SK-N-SH (cell line): ENCODE measurements at regions not wholly inside any gene's neighbourhood (a gene's known extent, or its start where the extent isn't known, plus 50 kb on each side); places are given as distances from the start of the nearest gene placed in this dataset.

Source experiments
- CTCF ChIA-PET: fragments of 300-600, 350-600 bp; formaldehyde crosslinking; extraction: SDS; loops from one replicate; lab custom pipeline; 2021; lab: Yijun Ruan, JAX
- POLR2A ChIA-PET: fragments of 350-600 bp; sonication (Branson Sonifier 250); formaldehyde crosslinking; extraction: SDS; loops from one replicate; lab custom pipeline; 2020; ENCODE audit warnings: antibody characterized with exemption, inconsistent platforms; lab: Yijun Ruan, JAX
- DNase-seq: peaks from one replicate; pipeline ENCODE4 v3.0.0; 2012
- H2AFZ ChIP-seq: fragments of 200-600 bp; sonication (generic); 2 replicates; pipeline ENCODE4 v1.8.1; 2016; ENCODE audit warnings: antibody characterized with exemption, mild to moderate bottlenecking, low read depth
- H3F3A ChIP-seq: fragments of 200-600 bp; sonication (generic); replicated peaks from 2 replicates; pipeline ENCODE3; 2016; ENCODE audit warnings: antibody characterized with exemption, mild to moderate bottlenecking; ENCODE audit not compliant: insufficient read depth
- H3K27ac ChIP-seq, 2 experiments: fragments of 200-500 bp in 1 of 2; fragments of 200-600 bp in 1 of 2; sonication (Bioruptor generic) in 1 of 2; sonication (generic), shearing (Covaris generic) in 1 of 2; 2 replicates each; pipeline versions ENCODE4 v1.5.1 to v1.6.1; 2014 to 2016; ENCODE audit warnings: low read depth in 2 of 2, inconsistent platforms in 1 of 2, low read length in 1 of 2, mild to moderate bottlenecking in 1 of 2, mixed read lengths in 1 of 2
- H3K27me3 ChIP-seq: fragments of 200-600 bp; sonication (generic), shearing (Covaris generic); 2 replicates; pipeline ENCODE4 v1.6.1; 2016; ENCODE audit warnings: mixed run types; ENCODE audit not compliant: insufficient read depth
- H3K36me3 ChIP-seq, 2 experiments: fragments of 200-500 bp in 1 of 2; fragments of 200-600 bp in 1 of 2; sonication (Bioruptor generic) in 1 of 2; sonication (generic) in 1 of 2; replicated peaks in 1 of 2; 2 replicates each; pipeline versions ENCODE3 to v1.5.1; 2014 to 2016; ENCODE audit warnings: low read length in 1 of 2, mild to moderate bottlenecking in 1 of 2; ENCODE audit not compliant: insufficient read depth in 2 of 2, control insufficient read depth in 1 of 2
- H3K4me1 ChIP-seq, 2 experiments: fragments of 200-500 bp in 1 of 2; fragments of 200-600 bp in 1 of 2; sonication (Bioruptor generic) in 1 of 2; sonication (generic), shearing (Covaris generic) in 1 of 2; 2 replicates each; pipeline versions ENCODE4 v1.5.1 to v1.6.1; 2014 to 2016; ENCODE audit warnings: low read depth in 1 of 2, low read length in 1 of 2, mixed run types in 1 of 2; ENCODE audit not compliant: insufficient read depth in 2 of 2, control insufficient read depth in 1 of 2
- H3K4me2 ChIP-seq: fragments of 200-600 bp; sonication (generic), shearing (Covaris generic); 2 replicates; pipeline ENCODE4 v1.6.1; 2017; ENCODE audit warnings: mixed run types
- H3K4me3 ChIP-seq, 2 experiments: fragments of 200-500 bp in 1 of 2; fragments of 200-600 bp in 1 of 2; sonication (Bioruptor generic) in 1 of 2; sonication (generic), shearing (Covaris generic) in 1 of 2; 2 replicates each; pipeline versions ENCODE4 v1.5.1 to v1.8.1; 2014 to 2016; ENCODE audit warnings: low read depth in 2 of 2, inconsistent platforms in 1 of 2, low read length in 1 of 2, mild to moderate bottlenecking in 1 of 2, mixed read lengths in 1 of 2, moderate library complexity in 1 of 2
- H3K79me2 ChIP-seq: fragments of 200-600 bp; sonication (generic); 2 replicates; pipeline ENCODE4 v1.8.1; 2017; ENCODE audit warnings: mild to moderate bottlenecking; ENCODE audit not compliant: insufficient read depth
- H3K9ac ChIP-seq: fragments of 200-600 bp; sonication (generic); 2 replicates; pipeline ENCODE4 v1.6.1; 2017; ENCODE audit warnings: mixed run types
- H3K9me2 ChIP-seq: fragments of 200-600 bp; sonication (generic); 2 replicates; pipeline ENCODE4 v1.6.1; 2017; ENCODE audit warnings: mixed run types
- H3K9me3 ChIP-seq: fragments of 200-600 bp; sonication (generic); 2 replicates; pipeline ENCODE4 v1.6.1; 2017; ENCODE audit warnings: mixed run types, mild to moderate bottlenecking, moderate library complexity
- H4K20me1 ChIP-seq: fragments of 200-600 bp; sonication (generic); 2 replicates; pipeline ENCODE4 v1.6.1; 2017; ENCODE audit warnings: mild to moderate bottlenecking, mixed run types; ENCODE audit not compliant: insufficient read depth
- EZH2phosphoT487 ChIP-seq: fragments of 200-600 bp; sonication (generic); IDR thresholded peaks from 2 replicates; pipeline ENCODE4 v1.6.1; 2017; ENCODE audit warnings: low read depth, mixed run types, mild to moderate bottlenecking, antibody characterized with exemption, moderate library complexity, borderline replicate concordance
- GATA2 ChIP-seq: sonication (generic); formaldehyde crosslinking; IDR thresholded peaks from 2 replicates; pipeline ENCODE4 v1.5.0; 2020; ENCODE audit warnings: mild to moderate bottlenecking, missing genetic modification reagents
- IRF3 ChIP-seq: fragments of 150-350 bp; IDR thresholded peaks from 2 replicates; pipeline ENCODE4 v1.6.1; 2016; ENCODE audit warnings: mild to moderate bottlenecking, low read depth, low read length
- MEF2A ChIP-seq: IDR thresholded peaks from 2 replicates; pipeline ENCODE4 v1.4.0; 2012; ENCODE audit warnings: low read depth, borderline replicate concordance
- NFIC ChIP-seq: IDR thresholded peaks from 2 replicates; pipeline ENCODE4 v1.4.0; 2012; ENCODE audit warnings: borderline replicate concordance
- NRF1 ChIP-seq: IDR thresholded peaks from 2 replicates; pipeline ENCODE4 v1.6.1; 2012; ENCODE audit warnings: low read depth, mild to moderate bottlenecking, low read length
- PBX3 ChIP-seq: IDR thresholded peaks from 2 replicates; pipeline ENCODE4; 2012
- POLR2AphosphoS5 ChIP-seq: IDR thresholded peaks from 2 replicates; pipeline ENCODE4 v1.6.1; 2012; ENCODE audit warnings: low read depth, low read length
- RAD21 ChIP-seq: IDR thresholded peaks from 2 replicates; pipeline ENCODE4 v1.6.1; 2012; ENCODE audit warnings: mild to moderate bottlenecking, low read length
- RFX5 ChIP-seq: IDR thresholded peaks from 2 replicates; pipeline ENCODE4 v1.6.1; 2012; ENCODE audit warnings: mild to moderate bottlenecking, improper control_type of control experiment, low read length
- RXRA ChIP-seq: IDR thresholded peaks from 2 replicates; pipeline ENCODE4 v1.4.0; 2012; ENCODE audit warnings: low read depth, mild to moderate bottlenecking, borderline replicate concordance
- SMC3 ChIP-seq: IDR thresholded peaks from 2 replicates; pipeline ENCODE4 v1.6.1; 2012; ENCODE audit warnings: low read depth, low read length, improper control_type of control experiment
- TAF1 ChIP-seq: IDR thresholded peaks from 2 replicates; pipeline ENCODE4 v1.6.1; 2012; ENCODE audit warnings: low read depth, mild to moderate bottlenecking, low read length, moderate library complexity, borderline replicate concordance
- TEAD4 ChIP-seq: IDR thresholded peaks from 2 replicates; pipeline ENCODE4 v1.4.0; 2012; ENCODE audit warnings: mild to moderate bottlenecking, borderline replicate concordance; ENCODE audit not compliant: insufficient read depth
- WGBS: methylation state at CpG from one replicate; pipeline ENCODE4 v1.1.6; 2017; ENCODE audit warnings: low lambda C conversion rate; 5-methylcytosine and 5-hydroxymethylcytosine counted together
- TF ChIP-seq, protein P1 (sequence below): IDR thresholded peaks from 2 replicates; pipeline ENCODE4 v1.4.0; 2012; ENCODE audit warnings: low read depth, borderline replicate concordance
- TF ChIP-seq, protein P2 (sequence below): IDR thresholded peaks from 2 replicates; pipeline ENCODE4 v1.4.0; 2012; ENCODE audit warnings: low read depth, borderline replicate concordance

DNA sequence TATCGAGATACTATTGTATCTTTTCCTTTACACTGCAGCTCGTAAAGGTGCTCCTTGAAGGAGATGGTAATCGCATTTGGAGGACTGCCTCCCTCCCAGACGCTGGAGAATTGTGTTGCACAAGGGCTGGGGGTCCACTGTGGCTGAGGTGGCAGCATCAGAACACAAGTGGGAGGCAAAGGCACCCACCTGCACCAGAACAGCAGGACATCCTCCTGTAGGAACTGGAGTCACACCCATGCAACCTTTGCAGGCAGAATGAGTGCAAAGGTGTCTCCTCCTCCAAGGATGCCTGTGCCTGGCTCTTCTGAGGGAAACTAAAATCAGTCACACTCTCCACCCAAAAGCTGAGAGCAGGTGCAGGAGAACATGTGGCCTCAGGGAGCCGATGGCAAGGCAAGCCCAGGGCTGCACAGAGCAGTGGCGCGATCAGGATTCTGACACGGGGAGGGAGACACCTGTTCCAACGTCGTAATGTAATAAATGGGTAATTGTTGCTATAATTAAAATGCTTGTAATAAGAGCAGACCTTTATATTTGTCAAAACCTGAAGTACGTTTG, 1501.4 kb downstream of the TBC1D22A start (continued):
- TF ChIP-seq, protein P1, sequence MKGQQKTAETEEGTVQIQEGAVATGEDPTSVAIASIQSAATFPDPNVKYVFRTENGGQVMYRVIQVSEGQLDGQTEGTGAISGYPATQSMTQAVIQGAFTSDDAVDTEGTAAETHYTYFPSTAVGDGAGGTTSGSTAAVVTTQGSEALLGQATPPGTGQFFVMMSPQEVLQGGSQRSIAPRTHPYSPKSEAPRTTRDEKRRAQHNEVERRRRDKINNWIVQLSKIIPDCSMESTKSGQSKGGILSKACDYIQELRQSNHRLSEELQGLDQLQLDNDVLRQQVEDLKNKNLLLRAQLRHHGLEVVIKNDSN: no peak

- WGBS: 0% methylated on average over 2 of the region's 7 CpGs
- no peaks in the 10 kb centered on the region for H3F3A ChIP-seq
- H3K36me3 ChIP-seq: no peaks in the 10 kb centered on the region
- no peaks in the 10 kb centered on the region for H3K9me2 ChIP-seq
- H3K4me1 ChIP-seq: no peaks in the 10 kb centered on the region
- H3K79me2 ChIP-seq: no peaks in the 10 kb centered on the region
- H3K9ac ChIP-seq: no peak overlapping the region
- H4K20me1 ChIP-seq: no peaks in the 10 kb centered on the region
- H2AFZ ChIP-seq: no peak overlapping the region
- TF ChIP-seq TEAD4 (no peak), GATA2 (CRISPR knock-in tag) (no peak), RFX5 (no peak), POLR2AphosphoS5 (no peak), NRF1 (no peak), IRF3 (no peak), RAD21 (no peak), NFIC (no peak), TAF1 (no peak), SMC3 (no peak), EZH2phosphoT487 (no peak), MEF2A (no peak), PBX3 (no peak), RXRA (no peak)
- TF ChIP-seq, protein P2, sequence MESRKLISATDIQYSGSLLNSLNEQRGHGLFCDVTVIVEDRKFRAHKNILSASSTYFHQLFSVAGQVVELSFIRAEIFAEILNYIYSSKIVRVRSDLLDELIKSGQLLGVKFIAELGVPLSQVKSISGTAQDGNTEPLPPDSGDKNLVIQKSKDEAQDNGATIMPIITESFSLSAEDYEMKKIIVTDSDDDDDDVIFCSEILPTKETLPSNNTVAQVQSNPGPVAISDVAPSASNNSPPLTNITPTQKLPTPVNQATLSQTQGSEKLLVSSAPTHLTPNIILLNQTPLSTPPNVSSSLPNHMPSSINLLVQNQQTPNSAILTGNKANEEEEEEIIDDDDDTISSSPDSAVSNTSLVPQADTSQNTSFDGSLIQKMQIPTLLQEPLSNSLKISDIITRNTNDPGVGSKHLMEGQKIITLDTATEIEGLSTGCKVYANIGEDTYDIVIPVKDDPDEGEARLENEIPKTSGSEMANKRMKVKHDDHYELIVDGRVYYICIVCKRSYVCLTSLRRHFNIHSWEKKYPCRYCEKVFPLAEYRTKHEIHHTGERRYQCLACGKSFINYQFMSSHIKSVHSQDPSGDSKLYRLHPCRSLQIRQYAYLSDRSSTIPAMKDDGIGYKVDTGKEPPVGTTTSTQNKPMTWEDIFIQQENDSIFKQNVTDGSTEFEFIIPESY: no peak
- TF ChIP-seq, all 33 proteins: peak for 0
- Histone ChIP-seq H3K27me3 (peaks cover 8% of the 10 kb centered on the region; the same call in 1 of the 2 replicates), H3K9me3 (no peaks in the 10 kb centered on the region), H3K4me3 (no peak overlapping the region), H3K4me2 (no peak overlapping the region), H3K27ac (no peak overlapping the region)
- DNase-seq: no peak
- CTCF ChIA-PET: no interaction called here
- POLR2A ChIA-PET: no interaction called here
Observed at GRCh38 chr22:48263431-48263765, 1500.9 kb downstream of the TBC1D22A start.
